Activated T-cell treated with anti-CD3 and anti-CD28 coated beads for 48 hours (primary cell): ENCODE measurements at regions not wholly inside any gene's neighbourhood (a gene's known extent, or its start where the extent isn't known, plus 50 kb on each side); places are given as distances from the start of the nearest gene placed in this dataset.
"Not testable (repeated sequence)": the region's sequence is repeated elsewhere in the genome, so short reads cannot be mapped to it uniquely, and the experiment has no call there.

Experiments used
- DNase-seq: peaks from one replicate; pipeline ENCODE4 v3.0.0-alpha.2; 2020; ENCODE audit warnings: low read depth

- DNase-seq: no peak
Observed at GRCh38 chr1:187631984-187632383, 803.2 kb downstream of the PLA2G4A start.

DNA sequence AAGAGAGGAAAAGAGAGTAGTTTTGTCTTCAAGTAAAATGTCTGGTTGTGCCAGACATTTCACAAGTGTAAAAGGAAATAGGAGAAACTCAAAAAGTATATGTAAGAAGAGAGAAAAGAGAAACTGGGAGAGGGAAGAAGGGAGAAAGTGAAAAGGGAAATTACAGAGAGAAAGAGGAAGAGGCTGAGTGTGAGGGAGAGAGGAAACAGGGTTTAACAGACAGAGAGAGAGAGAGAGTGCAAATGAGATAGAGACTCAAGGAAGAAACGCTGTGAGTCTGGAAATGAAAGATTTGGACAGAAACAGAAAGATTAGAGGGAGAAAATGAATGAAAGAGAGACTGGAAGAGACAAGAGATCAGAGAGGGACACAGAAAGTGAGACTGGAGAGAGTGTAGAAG is 806.2 kb downstream of the PLA2G4A start:
- no peak for DNase-seq

DNA sequence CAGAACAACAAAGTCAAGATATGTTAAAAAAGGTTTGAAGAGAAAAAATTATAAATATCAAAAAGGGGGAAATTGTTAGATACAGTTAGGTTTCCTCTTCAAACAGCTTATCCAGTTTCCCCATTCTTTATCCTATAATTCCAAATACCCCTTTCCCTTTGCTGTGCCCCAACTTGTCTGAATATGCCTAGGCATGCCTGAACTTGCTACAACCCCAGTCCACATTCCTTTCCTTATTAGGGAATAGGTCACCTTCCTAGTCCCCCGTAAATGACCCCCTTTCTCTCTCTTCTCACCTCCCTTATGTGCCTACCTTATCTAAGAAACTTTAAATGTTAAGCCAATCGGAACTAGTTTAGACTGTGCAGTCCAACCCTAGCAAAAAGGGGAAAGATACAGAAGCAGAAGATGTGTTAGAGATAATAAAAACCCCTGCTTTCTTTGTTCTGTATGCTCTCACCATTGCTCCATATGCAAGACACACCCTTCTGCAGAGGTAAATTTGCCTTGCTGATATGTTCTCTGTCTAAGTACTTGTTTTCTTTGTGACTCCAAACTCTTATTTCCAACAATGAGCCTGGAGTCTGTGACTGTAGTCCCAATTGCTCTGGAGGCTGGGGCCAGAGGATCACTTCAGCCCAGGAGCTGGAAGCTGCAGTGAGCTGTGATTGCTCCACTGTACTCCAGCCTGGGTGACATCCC is 810.1 kb downstream of the PLA2G4A start:
- no peak for DNase-seq

DNA sequence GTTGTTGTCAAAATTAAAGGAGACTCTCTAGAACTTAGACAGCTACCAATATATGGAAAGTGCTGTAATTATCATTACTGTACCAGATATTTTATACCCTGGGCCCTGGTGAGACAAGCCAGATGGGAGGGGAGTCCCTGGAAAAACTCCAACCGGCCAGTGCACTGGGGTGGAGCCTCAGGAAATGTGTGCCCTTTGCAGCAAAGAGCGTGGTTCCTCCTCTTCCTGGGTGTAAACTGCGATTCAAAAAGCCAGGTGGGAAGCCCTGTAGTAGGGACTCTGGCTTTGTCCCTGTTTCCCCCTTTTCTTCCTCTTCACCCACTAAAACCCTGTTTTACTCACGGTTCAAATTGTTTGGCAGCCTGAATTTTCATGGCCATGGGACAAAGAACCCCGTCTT is 812.3 kb downstream of the PLA2G4A start:
- no peak for DNase-seq

GRCh38 chr1:187641463-187641862 is 812.7 kb downstream of the PLA2G4A start:
- DNase-seq: no peak

DNA sequence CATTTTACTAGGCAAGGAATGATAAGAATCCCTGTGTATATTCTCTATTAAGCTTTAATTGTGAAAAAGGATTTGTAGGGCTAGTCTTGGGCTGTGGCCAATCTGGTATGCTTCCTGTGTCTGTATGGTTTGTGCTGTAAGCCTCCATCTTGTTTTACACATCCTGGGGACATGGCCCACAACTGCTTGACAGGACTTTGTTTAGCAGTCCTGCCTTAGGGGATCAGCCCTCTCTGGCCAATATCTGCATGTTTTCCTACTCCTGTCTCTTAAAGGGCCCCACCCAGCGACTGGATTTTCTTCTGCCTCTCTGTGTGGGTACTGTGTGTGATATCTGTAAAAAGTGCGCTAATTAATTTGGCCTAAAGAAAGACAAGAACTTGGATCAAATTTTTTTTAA is 813.2 kb downstream of the PLA2G4A start:
- DNase-seq: no peak

DNA sequence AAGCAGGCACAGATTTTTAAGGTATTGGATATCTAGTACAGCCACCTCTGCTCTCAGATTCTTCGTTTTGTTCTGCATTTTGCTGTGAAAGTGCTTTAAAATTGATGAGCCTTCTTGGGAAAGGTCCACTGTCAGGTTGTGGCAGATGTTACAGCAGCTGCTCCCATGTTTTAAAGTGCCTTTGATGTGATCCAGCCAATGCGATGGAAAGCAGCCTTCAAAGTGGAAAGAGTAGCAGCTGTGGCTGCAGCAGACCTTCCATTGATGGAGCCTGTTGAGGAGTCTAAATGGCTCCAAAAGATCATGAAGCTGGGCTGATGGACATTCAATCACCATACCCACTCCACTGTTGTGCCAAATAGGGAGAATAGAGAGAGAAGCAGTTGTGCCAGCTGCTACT is 816.9 kb downstream of the PLA2G4A start:
- no peak for DNase-seq

GRCh38 chr1:187646536-187647107 is 817.9 kb downstream of the PLA2G4A start:
- DNase-seq: no peak

GRCh38 chr1:187648091-187648490 is 819.3 kb downstream of the PLA2G4A start:
- no peak for DNase-seq

DNA sequence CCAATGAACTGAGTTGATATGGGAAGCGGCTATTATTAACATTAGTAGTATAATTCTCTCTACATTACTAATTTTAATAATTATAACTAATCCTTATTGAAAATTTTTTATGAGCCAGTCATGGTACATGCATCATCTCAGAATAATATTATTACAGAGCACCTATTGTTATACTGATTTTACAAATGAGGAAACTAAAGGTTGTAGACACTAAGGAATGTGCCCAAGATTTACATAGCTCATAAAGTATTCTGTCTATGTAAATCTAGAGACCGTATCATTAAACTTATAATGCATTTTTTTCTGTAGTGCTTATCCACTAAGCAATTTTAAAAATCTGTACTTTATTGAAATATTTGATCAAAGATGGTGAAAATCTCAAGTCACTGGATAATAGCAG is 825.9 kb downstream of the PLA2G4A start:
- no peak for DNase-seq

DNA sequence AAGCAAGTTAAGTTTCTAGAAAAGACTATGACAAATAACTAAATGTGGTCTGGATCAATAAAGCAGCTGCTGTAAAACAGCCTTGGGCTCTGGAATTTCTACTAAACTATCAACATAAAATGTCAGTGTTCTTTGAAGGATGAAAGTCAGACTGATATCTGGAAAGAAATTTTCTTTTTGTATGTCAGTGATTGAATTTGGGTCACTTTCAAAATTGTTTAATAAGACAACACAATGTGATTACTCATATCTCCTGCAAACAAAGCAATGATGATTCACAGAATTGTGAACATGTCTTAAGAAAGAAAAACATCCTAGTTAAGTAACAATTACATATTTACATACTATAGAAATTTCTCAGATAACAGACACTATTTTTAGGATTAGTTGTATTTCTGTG is 826.4 kb downstream of the PLA2G4A start:
- no peak for DNase-seq

DNA sequence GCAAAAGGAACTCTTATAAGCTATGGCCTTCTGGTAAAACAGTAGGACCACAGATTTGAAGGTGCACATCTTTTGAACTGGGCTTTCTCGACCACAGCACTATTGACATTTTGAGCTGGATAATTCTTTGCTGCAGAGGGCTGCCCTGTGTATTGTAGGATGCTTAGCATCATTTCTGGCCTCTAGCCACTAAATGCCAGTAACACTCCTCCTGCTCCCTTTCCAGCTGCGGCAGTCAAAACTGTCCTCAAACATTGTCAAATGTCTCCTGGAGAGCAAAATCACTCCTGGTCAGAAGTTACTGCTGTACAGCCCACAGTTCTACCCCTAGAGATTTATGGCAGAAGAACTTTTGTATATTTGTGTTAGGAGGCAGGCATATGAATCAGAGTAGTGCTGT is 836.7 kb downstream of the PLA2G4A start:
- no peak for DNase-seq

DNA sequence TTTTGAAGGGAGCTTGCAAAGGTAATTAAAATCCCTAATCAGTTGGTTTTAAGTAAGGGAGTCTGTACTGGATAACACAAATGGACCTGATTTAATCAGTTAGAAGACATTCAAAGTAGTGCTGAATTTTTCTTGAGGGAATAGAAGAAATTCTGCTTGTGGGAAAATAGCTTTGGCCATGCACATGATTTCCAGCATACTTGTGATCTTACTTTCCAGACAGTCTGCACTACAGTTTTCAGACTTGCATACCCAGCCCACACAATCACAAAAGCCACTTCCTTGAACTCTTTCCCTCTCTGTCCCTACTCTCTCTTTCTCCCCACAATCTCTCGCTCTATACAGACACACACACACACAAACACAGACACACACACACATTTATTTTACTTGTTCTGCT is 852.1 kb downstream of the PLA2G4A start:
- DNase-seq: no peak

DNA sequence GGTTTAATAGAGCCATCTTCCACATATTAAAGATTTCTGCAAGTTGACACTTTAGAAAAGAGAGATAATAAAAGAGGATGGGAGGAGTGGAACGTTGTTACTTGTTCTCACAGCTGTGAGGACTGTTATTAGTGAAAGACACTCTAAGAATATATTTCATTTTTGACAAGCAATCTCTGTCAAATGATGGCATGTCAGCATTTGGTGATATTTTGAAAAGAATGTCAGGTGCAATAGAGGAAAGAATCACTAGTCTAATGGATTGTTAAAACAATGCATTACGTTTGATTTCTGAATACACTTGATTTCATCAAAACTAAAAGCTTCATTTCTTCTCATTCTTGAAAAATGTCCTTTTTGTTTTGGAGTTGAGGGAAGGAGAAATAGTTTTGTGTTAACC is 853.4 kb downstream of the PLA2G4A start:
- DNase-seq: no peak

DNA sequence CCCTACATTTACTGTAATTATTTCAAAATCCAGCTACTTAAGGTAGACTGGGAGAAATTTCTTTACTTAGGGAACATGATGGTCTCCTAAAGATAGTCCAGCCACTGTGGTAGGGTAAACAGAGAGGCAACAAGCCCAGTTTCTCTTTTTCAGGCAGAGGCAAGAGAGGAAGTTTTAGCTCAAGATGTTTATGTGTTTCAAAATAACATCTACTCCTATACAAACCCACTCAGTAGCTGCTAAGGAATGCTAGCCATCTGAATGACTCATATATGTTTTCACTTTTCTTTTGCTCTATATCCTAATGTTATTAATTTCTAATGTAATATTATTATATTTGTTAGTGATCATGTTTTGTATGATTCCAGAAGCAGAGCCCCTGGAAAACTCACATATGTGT is 856.6 kb downstream of the PLA2G4A start:
- no peak for DNase-seq

DNA sequence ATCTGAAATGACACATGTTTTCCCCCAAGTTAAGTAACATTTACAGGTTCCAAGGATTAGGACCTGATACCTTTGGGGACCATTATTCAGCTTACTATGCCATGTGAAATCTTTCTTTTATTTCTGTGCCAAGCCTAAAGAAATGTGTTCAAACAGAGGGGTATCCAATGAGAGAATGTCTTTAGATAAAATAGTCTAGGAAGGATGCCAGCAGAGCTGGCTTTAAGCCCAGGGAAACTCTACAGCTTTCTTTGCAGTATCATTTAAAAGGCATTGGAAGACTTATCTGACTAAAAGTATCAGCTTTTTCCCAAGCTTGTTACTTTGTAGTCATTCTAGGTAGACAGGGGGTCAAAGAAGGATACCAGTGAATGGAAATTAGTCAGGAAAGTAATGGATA is 860.4 kb downstream of the PLA2G4A start:
- DNase-seq: no peak

- DNase-seq: no peak
Observed at GRCh38 chr1:187691439-187691838, 862.7 kb downstream of the PLA2G4A start.

DNA sequence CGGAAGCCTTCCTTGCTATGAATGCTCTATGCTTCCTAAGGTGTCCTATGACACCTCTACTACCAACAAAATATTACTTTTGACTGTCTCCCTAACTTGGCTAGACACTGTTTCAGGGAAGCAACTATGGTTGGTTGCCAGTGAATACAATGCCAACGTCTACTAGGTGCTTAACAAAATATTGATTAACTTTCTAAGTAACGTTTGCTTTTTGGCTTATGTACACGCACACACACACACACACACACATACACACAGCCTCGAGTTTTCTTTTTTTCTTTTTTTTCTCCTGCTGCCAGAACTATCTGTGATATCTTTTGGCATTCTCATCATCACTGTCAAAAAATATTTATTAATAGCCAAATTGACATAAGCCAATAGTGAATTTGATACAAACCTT is 864.0 kb downstream of the PLA2G4A start:
- DNase-seq: no peak

- DNase-seq: no peak
Observed at GRCh38 chr1:187696073-187696472, 867.3 kb downstream of the PLA2G4A start.

GRCh38 chr1:187703138-187704130 is 874.7 kb downstream of the PLA2G4A start:
- DNase-seq: not testable (repeated sequence)

- DNase-seq: no peak
Observed at GRCh38 chr1:187714470-187714869, 885.7 kb downstream of the PLA2G4A start.

DNA sequence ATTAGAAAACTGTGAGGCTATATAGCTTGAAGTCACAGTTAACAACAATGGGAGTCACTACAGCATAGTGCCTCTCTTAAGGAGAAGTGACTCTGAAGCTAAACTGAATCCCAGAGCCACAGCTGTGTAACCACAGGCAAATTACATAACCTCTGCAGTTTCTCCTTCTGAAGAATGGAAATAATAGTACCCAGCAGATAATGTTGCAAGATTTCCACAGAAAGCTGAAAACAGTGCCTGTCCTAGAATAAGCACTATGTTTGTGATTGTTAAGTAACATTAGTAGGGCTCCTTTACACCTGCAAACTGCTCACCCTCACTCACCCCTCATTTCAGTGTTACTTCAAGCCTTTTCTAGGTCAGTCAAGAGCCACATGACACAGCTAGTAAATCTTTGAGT is 886.7 kb downstream of the PLA2G4A start:
- DNase-seq: no peak

DNA sequence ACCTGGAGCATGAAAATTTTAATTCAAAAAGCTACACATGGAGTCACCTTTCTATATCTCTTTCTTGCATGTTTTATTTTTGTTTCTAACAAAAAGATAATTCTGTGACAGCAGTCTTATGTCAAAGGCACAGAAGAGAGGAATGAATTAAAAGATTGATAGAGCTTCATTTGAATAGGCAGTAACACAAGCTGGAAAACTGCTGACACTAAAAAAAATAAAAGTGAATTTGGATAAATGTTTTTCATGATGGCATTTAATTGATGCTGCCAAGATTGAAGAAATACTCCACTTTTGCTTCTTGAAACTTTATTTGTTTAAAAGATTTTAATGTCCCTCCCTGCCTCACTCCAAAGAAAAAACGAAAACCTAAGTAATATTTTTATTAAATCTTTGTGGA is 887.4 kb downstream of the PLA2G4A start:
- no peak for DNase-seq
